Endothelial cell of umbilical vein (primary cell): ENCODE measurements at regions not wholly inside any gene's neighbourhood (a gene's known extent, or its start where the extent isn't known, plus 50 kb on each side); places are given as distances from the start of the nearest gene placed in this dataset.

Experiments used
- BruUV-seq: library from RNA; stranded (reverse); fragments of 400-500 nt; replicated peaks from 2 replicates; lab custom pipeline; 2021; lab: Mats Ljungman, UMichigan
- CTCF ChIA-PET: fragments of 300-600, 350-600 bp; sonication (Branson Sonifier 250); formaldehyde crosslinking; loops from one replicate; lab custom pipeline; 2021; ENCODE audit warnings: antibody characterized with exemption, inconsistent platforms; lab: Charles Lee
- POLR2A ChIA-PET: fragments of 300-600, 350-600 bp; sonication (Branson Sonifier 250); formaldehyde crosslinking; loops from one replicate; lab custom pipeline; 2021; ENCODE audit warnings: antibody characterized with exemption, inconsistent platforms; lab: Charles Lee
- DNase-seq: peaks from one replicate; pipeline ENCODE4 v3.0.0-alpha.2; 2011; ENCODE audit warnings: low read depth, low spot score
- FAIRE-seq: peaks from 2 replicates; lab custom pipeline; 2011; peaks lifted over from hg19 to GRCh38; lab: Jason Lieb, UNC
- H2AFZ ChIP-seq: 2 replicates; pipeline ENCODE4 v1.6.0; 2012; ENCODE audit warnings: low read depth, low read length, control low read depth, inconsistent platforms
- H3K27ac ChIP-seq: 2 replicates; pipeline ENCODE4 v1.5.1; 2011; ENCODE audit warnings: low read depth, mild to moderate bottlenecking, control low read depth, low read length, moderate library complexity; ENCODE audit not compliant: insufficient read depth
- H3K27me3 ChIP-seq, 2 experiments: 2 replicates each; pipeline versions ENCODE4 v1.6.0 to v1.6.1; 2011; ENCODE audit warnings: low read length in 2 of 2, mixed read lengths in 1 of 2; ENCODE audit not compliant: control insufficient read depth in 2 of 2, insufficient read depth in 2 of 2
- H3K36me3 ChIP-seq, 2 experiments: 2 replicates in 1 of 2; 3 replicates in 1 of 2; pipeline ENCODE4 v1.5.1; 2011; ENCODE audit warnings: low read length in 2 of 2, mild to moderate bottlenecking in 1 of 2, moderate library complexity in 1 of 2; ENCODE audit not compliant: control insufficient read depth in 2 of 2, insufficient read depth in 2 of 2; ENCODE audit errors: extremely low read depth in 1 of 2
- H3K4me1 ChIP-seq: 3 replicates; pipeline ENCODE4 v1.5.1; 2011; ENCODE audit warnings: mild to moderate bottlenecking, low read length; ENCODE audit not compliant: control insufficient read depth, insufficient read depth; ENCODE audit errors: extremely low read depth
- H3K4me2 ChIP-seq: 2 replicates; pipeline ENCODE4 v1.6.1; 2011; ENCODE audit warnings: low read length, control low read depth, mixed read lengths; ENCODE audit not compliant: insufficient read depth
- H3K4me3 ChIP-seq, 3 experiments: fragments of 200-600 bp in 1 of 3; sonication (generic), shearing (Covaris generic) in 1 of 3; replicated peaks in 1 of 3; 2 replicates each; pipeline ENCODE4 v1.5.1; 2011 to 2016; ENCODE audit warnings: control low read depth in 3 of 3, low read length in 3 of 3, mild to moderate bottlenecking in 2 of 3, inconsistent platforms in 1 of 3, low read depth in 1 of 3, moderate library complexity in 1 of 3; ENCODE audit not compliant: insufficient read depth in 1 of 3
- H3K79me2 ChIP-seq: 2 replicates; pipeline ENCODE4 v1.6.0; 2012; ENCODE audit warnings: low read length, inconsistent platforms; ENCODE audit not compliant: control insufficient read depth, insufficient read depth
- H3K9ac ChIP-seq: replicated peaks from 2 replicates; pipeline ENCODE3; 2011; ENCODE audit warnings: low read length, control low read depth; ENCODE audit not compliant: insufficient read depth; ENCODE audit errors: extremely low read depth
- H3K9me1 ChIP-seq: replicated peaks from 3 replicates; pipeline ENCODE4 v1.6.0; 2011; ENCODE audit warnings: mild to moderate bottlenecking, low read length; ENCODE audit not compliant: control insufficient read depth, insufficient read depth; ENCODE audit errors: extremely low read depth
- H3K9me3 ChIP-seq: replicated peaks from 2 replicates; pipeline ENCODE4 v1.5.1; 2012; ENCODE audit warnings: low read length, inconsistent platforms; ENCODE audit not compliant: control insufficient read depth, insufficient read depth
- H4K20me1 ChIP-seq: replicated peaks from 2 replicates; pipeline ENCODE3; 2011; ENCODE audit warnings: mild to moderate bottlenecking, low read length; ENCODE audit not compliant: control insufficient read depth, insufficient read depth; ENCODE audit errors: extremely low read depth
- CTCF ChIP-seq, 2 donors: IDR thresholded peaks; 1 replicate in 1 of 2; 2 replicates in 1 of 2; pipeline ENCODE4 v1.5.1; 2011; ENCODE audit warnings: low read length in 2 of 2, mild to moderate bottlenecking in 2 of 2, moderate library complexity in 2 of 2, control low read depth in 1 of 2, inconsistent platforms in 1 of 2, low read depth in 1 of 2; ENCODE audit not compliant: insufficient read depth in 1 of 2; ENCODE audit errors: extremely low read depth in 1 of 2
- EZH2 ChIP-seq: IDR thresholded peaks from 2 replicates; pipeline ENCODE4 v1.6.1; 2012; ENCODE audit warnings: borderline replicate concordance, low read depth, mild to moderate bottlenecking, moderate library complexity, low read length, inconsistent platforms; ENCODE audit not compliant: severe bottlenecking
- FOS ChIP-seq: IDR thresholded peaks from 2 replicates; pipeline ENCODE4 v1.6.1; 2011; ENCODE audit warnings: mild to moderate bottlenecking, low read length, moderate library complexity, borderline replicate concordance; ENCODE audit not compliant: insufficient read depth
- GATA2 ChIP-seq: IDR thresholded peaks from 2 replicates; pipeline ENCODE4 v1.7.0; 2011; ENCODE audit warnings: low read depth, mild to moderate bottlenecking, moderate library complexity, mixed read lengths, low read length; ENCODE audit not compliant: insufficient read length, insufficient read depth
- JUN ChIP-seq: IDR thresholded peaks from 2 replicates; pipeline ENCODE4 v1.6.1; 2011; ENCODE audit warnings: borderline replicate concordance, low read depth; ENCODE audit not compliant: insufficient read length, insufficient read depth
- MAX ChIP-seq: IDR thresholded peaks from 2 replicates; pipeline ENCODE4 v1.6.1; 2011; ENCODE audit not compliant: insufficient read depth, insufficient read length
- MYC ChIP-seq: IDR thresholded peaks from one replicate; pipeline ENCODE4 v1.6.1; 2011; ENCODE audit warnings: mild to moderate bottlenecking, low read depth, low read length
- POLR2A ChIP-seq: IDR thresholded peaks from 2 replicates; pipeline ENCODE4 v1.6.1; 2012; ENCODE audit warnings: low read depth, mild to moderate bottlenecking, control low read depth, low read length
- POLR2AphosphoS5 ChIP-seq: IDR thresholded peaks from 2 replicates; pipeline ENCODE4 v1.6.1; 2012; ENCODE audit warnings: low read depth, mild to moderate bottlenecking, control low read depth, low read length, moderate library complexity; ENCODE audit not compliant: insufficient read depth
- dilution Hi-C: fragments of 300-500 bp; cut with MboI; formaldehyde crosslinking; loops from one replicate; pipeline ENCODE4 v1.15.0; 2019; ENCODE audit warnings: low sequenced_read_pairs; ENCODE audit not compliant: extremely low pct_ligation_motif_present
- intact Hi-C: fragments of 100-400 bp; cut with micrococcal nuclease; formaldehyde crosslinking; loops from one replicate; pipeline ENCODE4 v1.10.0; 2022

- DNase-seq, result no peak
- no peak for FAIRE-seq
- no peak overlapping the region for H3K4me2 ChIP-seq
- dilution Hi-C loops (no loop called here), intact Hi-C loops (no loop called here)
- H3K27me3 ChIP-seq, result no peaks in the 10 kb centered on the region
- no peaks in the 10 kb centered on the region for H3K9me1 ChIP-seq
- CTCF ChIA-PET, result interaction anchor here (1.0 to 1.6 kb wide), 2 partner anchors 39 to 76 kb away, joined by 3 to 6 read pairs; no protein-coding TSS in a partner anchor
- BruUV-seq, result no TSS peak
- no peaks in the 10 kb centered on the region for H3K79me2 ChIP-seq
- no peak for TF ChIP-seq MYC
- no peak for TF ChIP-seq GATA2
- no peak for TF ChIP-seq POLR2AphosphoS5
- TF ChIP-seq EZH2, result no peak
- no peak for TF ChIP-seq JUN
- no peak for TF ChIP-seq POLR2A
- no peak for TF ChIP-seq FOS
- TF ChIP-seq MAX, result no peak
- TF ChIP-seq CTCF (IDR thresholded peaks at IDR 0.05; ENCODE audit: extremely low read depth in 1 of 2, insufficient read depth in 1 of 2, low read depth in 1 of 2, low read length in 2 of 2), result no peak
- H3K4me3 ChIP-seq, result no peak overlapping the region
- POLR2A ChIA-PET, result no interaction called here
- H3K9ac ChIP-seq, result no peak overlapping the region
- no peak overlapping the region for H2AFZ ChIP-seq
- no peaks in the 10 kb centered on the region for H3K36me3 ChIP-seq
- H3K4me1 ChIP-seq, result no peaks in the 10 kb centered on the region
- no peaks in the 10 kb centered on the region for H3K9me3 ChIP-seq
- no peaks in the 10 kb centered on the region for H4K20me1 ChIP-seq
- no peak overlapping the region for H3K27ac ChIP-seq
These were observed 120.7 kb upstream of the FAN1 start for GRCh38 chr15:30783019-30783418.
